RWPE1 (cell line): ENCODE measurements at regions not wholly inside any gene's neighbourhood (a gene's known extent, or its start where the extent isn't known, plus 50 kb on each side); places are given as distances from the start of the nearest gene placed in this dataset.

Source experiments
- CTCF ChIA-PET: fragments of 350-600 bp; sonication (Branson Sonifier 250); formaldehyde crosslinking; extraction: SDS; loops from one replicate; lab custom pipeline; 2021; lab: Yijun Ruan, JAX
- POLR2A ChIA-PET: fragments of 400-600 bp; formaldehyde crosslinking; extraction: SDS; loops from one replicate; lab custom pipeline; 2020; ENCODE audit warnings: antibody characterized with exemption; ENCODE audit not compliant: low non-redundant PET; lab: Yijun Ruan, JAX
- DNase-seq: peaks from one replicate; pipeline ENCODE4 v3.0.0; 2012; ENCODE audit warnings: low spot score
- H3K27ac ChIP-seq: fragments of 450-650 bp; 2 replicates; pipeline ENCODE4 v1.5.1; 2017
- CTCF ChIP-seq: fragments of 450-650 bp; conservative IDR thresholded peaks from 2 replicates; pipeline ENCODE4 v1.5.1; 2017; ENCODE audit warnings: low read depth, mild to moderate bottlenecking

DNA sequence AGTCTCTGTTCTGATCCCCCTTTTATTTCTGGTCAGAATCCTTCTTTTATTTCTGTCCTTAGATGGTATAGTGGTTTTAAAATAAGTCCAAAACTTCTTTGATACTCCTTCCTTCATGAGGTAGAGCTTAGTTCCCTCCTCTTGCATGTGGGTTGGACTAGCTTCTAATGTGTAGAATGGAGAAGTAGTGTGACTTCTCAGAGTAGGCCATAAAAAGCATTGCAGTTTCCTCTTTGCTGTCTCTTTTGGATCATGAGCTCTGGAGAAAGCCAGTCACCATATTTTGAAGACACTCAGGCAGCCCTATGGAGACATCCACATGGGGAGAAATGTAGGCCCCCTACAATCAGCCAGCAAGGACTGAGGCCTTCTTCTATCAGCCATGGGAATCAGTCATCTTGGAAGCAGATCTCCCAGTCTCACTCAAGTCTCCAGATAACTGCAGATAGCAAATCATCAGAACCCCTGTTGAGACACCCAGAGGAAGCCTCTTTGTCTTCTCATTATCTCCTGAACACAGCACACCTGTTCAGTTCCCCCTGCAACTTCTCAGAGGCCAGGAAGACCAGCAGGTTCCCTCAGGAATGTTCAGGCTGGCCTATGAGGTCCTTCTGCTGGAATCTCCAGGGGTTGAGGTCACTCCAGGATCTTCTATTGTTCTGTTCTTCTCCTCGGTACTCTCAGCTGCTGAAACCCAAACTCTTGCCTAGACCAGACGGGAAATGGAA, 511.9 kb upstream of the ZMIZ1 start:
- H3K27ac ChIP-seq, result no peak overlapping the region
- no peak for TF ChIP-seq CTCF
- no peak for DNase-seq
- CTCF ChIA-PET, result no interaction called here
- POLR2A ChIA-PET, result no interaction called here

DNA sequence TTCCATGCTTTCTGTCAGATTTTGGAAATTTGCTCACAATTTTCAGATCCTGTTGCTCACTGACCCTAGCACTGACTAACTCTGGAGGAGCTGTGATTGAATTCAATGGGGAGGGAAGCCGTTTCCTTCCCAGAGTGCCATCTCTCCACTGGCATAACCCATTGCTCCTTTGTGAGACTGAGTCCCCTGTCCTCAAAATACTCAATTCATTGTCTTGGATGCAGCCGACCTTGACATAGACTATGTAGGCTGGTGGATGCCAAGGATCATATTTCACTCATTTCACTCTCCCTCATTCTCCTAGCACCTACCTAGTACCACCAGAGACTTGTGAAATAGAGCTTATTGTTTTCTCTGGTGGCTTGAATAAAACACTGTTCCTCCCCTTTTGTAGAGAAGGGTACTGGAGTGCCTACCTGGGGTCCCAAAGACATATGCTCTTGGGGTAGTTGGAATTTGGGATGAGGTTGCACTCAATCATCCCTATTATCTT, 511.3 kb upstream of the ZMIZ1 start:
- POLR2A ChIA-PET, result no interaction called here
- CTCF ChIA-PET, result no interaction called here
- no peak for TF ChIP-seq CTCF

DNA sequence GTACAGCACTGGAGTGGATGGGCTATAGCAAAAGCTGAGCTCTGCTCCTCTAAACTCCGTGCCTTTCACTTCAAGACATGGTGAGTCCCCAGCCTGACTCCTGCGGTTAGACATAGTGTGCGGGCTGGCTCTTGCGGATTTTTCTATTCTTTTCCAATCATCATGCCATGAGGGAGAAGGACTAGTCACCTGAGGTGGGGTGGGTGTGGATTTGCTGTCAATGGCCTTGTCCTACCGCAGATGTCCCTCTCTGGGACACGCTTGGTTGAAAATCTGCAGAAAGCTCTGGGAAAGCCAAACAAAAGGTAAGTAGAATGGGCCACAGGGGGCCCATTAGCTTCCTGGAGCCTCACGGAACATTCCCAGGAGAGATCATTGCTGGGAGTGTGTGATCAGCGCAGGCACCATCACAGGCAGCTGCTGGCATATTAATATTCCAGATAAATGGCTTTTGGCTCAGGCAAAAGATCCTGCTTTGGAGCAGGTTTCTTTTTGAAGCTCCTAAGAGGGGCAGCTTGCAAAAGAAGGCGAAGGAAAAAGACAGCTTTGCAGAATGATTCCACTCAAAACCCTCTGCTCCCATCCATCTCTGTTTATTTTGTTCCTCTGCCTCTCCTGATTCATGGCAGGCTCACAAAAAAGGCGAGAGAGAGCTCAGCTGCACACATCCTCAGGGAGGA, 509.0 kb upstream of the ZMIZ1 start:
- POLR2A ChIA-PET, result no interaction called here
- DNase-seq, result no peak
- CTCF ChIA-PET, result interaction anchor here (0.6 kb wide), 3 partner anchors 29 to 328 kb away, joined by 3 read pairs; no protein-coding TSS in a partner anchor
- no peak overlapping the region for H3K27ac ChIP-seq
- no peak for TF ChIP-seq CTCF

More for the DNA sequence above, 511.3 kb upstream of the ZMIZ1 start:
- DNase-seq, result no peak
- H3K27ac ChIP-seq, result no peak overlapping the region

DNA sequence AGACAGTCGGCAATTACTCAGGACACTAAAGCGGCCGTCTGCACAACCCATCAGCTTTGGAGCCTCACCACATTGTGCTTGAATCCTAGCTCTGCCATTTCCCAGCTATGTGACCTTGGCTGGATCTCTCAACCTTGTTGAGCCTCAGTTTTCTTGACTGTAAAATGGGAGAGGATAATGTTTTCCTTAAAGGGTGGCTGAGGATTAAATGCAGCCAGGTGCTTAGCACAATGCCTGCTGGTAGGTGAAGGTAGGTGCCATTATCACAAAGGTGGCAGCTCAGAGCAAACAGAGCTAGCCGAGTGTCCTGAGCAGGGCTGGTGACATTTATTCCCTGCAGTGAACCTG, 508.5 kb upstream of the ZMIZ1 start:
- ChIA-PET CTCF (interaction anchor here (0.6 kb wide), 2 partner anchors 28 to 329 kb away, joined by 3 read pairs; no protein-coding TSS in a partner anchor), POLR2A (no interaction called here)
- no peak overlapping the region for H3K27ac ChIP-seq
- no peak for DNase-seq
- TF ChIP-seq CTCF, result no peak

DNA sequence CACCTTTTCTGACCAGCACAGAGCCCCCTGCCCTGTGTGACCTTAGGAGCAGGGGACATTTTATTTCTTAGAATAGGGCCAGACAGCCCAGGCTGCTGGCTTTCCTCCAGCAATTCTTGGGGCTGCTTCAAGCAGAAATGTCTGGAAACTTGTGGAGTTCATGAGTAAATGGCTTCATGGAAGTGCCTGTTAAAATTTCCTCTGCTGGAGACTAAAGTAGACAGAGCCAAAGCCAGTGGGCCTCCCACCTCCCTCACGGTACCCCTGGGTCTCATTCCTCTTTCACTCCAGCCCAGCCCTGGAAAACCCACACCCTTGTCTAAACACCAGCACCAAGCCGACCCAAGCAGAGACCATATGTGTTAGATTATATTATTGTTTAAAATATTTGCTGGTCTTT, 505.5 kb upstream of the ZMIZ1 start:
- ChIA-PET CTCF (no interaction called here), POLR2A (no interaction called here)
- DNase-seq, result no peak
- H3K27ac ChIP-seq, result no peak overlapping the region
- no peak for TF ChIP-seq CTCF

GRCh38 chr10:78565841-78566240, 502.9 kb upstream of the ZMIZ1 start:
- CTCF ChIA-PET, result interaction anchor here (1.3 kb wide), 1 partner anchor 630 kb away, joined by 4 read pairs; no protein-coding TSS in a partner anchor
- DNase-seq, result no peak
- POLR2A ChIA-PET, result no interaction called here
- no peak for TF ChIP-seq CTCF
- H3K27ac ChIP-seq, result no peak overlapping the region
